Bronchial epithelial cell (primary cell): ENCODE measurements at regions not wholly inside any gene's neighbourhood (a gene's known extent, or its start where the extent isn't known, plus 50 kb on each side); places are given as distances from the start of the nearest gene placed in this dataset.

Experiments used
- DNase-seq: peaks from one replicate; pipeline ENCODE4 v3.0.0-alpha.2; 2010; ENCODE audit warnings: low read depth
- FAIRE-seq: peaks from 2 replicates; lab custom pipeline; 2011; peaks lifted over from hg19 to GRCh38; lab: Jason Lieb, UNC
- H3K27me3 ChIP-seq: 2 replicates; pipeline ENCODE4 v1.5.1; 2011; ENCODE audit warnings: low read length; ENCODE audit not compliant: control insufficient read depth, insufficient read depth
- H3K36me3 ChIP-seq: 2 replicates; pipeline ENCODE4 v1.5.1; 2011; ENCODE audit warnings: low read length; ENCODE audit not compliant: control insufficient read depth, insufficient read depth
- H3K4me3 ChIP-seq: 2 replicates; pipeline ENCODE4 v1.5.1; 2011; ENCODE audit warnings: mild to moderate bottlenecking, low read depth, low read length, control low read depth
- CTCF ChIP-seq: IDR thresholded peaks from 2 replicates; pipeline ENCODE4 v1.5.1; 2011; ENCODE audit warnings: mild to moderate bottlenecking, moderate library complexity, low read length, control low read depth, inconsistent platforms; ENCODE audit not compliant: insufficient read depth, severe bottlenecking

- no peaks in the 10 kb centered on the region for H3K27me3 ChIP-seq
- FAIRE-seq = no peak
- no peak for TF ChIP-seq CTCF
- no peaks in the 10 kb centered on the region for H3K36me3 ChIP-seq
- no peak overlapping the region for H3K4me3 ChIP-seq
- DNase-seq = no peak
Measured at GRCh38 chr17:53176629-53177028, 646.1 kb upstream of the KIF2B start.

GRCh38 chr17:53168413-53168812 is 654.3 kb upstream of the KIF2B start:
- no peak overlapping the region for H3K4me3 ChIP-seq
- DNase-seq (no peak), FAIRE-seq (no peak)
- no peak for TF ChIP-seq CTCF
- H3K27me3 ChIP-seq = no peaks in the 10 kb centered on the region
- no peaks in the 10 kb centered on the region for H3K36me3 ChIP-seq

- TF ChIP-seq CTCF = no peak
- no peak for DNase-seq
- no peaks in the 10 kb centered on the region for H3K36me3 ChIP-seq
- no peaks in the 10 kb centered on the region for H3K27me3 ChIP-seq
- H3K4me3 ChIP-seq = no peak overlapping the region
- no peak for FAIRE-seq
Measured at GRCh38 chr17:53166731-53167130, 656.0 kb upstream of the KIF2B start.

- H3K36me3 ChIP-seq = no peaks in the 10 kb centered on the region
- no peak for FAIRE-seq
- H3K27me3 ChIP-seq = no peaks in the 10 kb centered on the region
- no peak for TF ChIP-seq CTCF
- DNase-seq = peak; percentile 1
- H3K4me3 ChIP-seq = no peak overlapping the region
Measured at GRCh38 chr17:53150101-53150698, 672.5 kb upstream of the KIF2B start.

GRCh38 chr17:53149316-53149715 is 673.4 kb upstream of the KIF2B start:
- H3K27me3 ChIP-seq = no peaks in the 10 kb centered on the region
- TF ChIP-seq CTCF = no peak

GRCh38 chr17:53148058-53148457 is 674.7 kb upstream of the KIF2B start:
- DNase-seq (no peak), FAIRE-seq (no peak)
- no peaks in the 10 kb centered on the region for H3K27me3 ChIP-seq
- no peaks in the 10 kb centered on the region for H3K36me3 ChIP-seq
- H3K4me3 ChIP-seq = no peak overlapping the region
- no peak for TF ChIP-seq CTCF

More at GRCh38 chr17:53149316-53149715, 673.4 kb upstream of the KIF2B start:
- no peak overlapping the region for H3K4me3 ChIP-seq
- no peaks in the 10 kb centered on the region for H3K36me3 ChIP-seq
- FAIRE-seq (no peak), DNase-seq (no peak)
